ENCODE measurements at regions not wholly inside any gene's neighbourhood (a gene's known extent, or its start where the extent isn't known, plus 50 kb on each side); places are given as distances from the start of the nearest gene placed in this dataset.

- no peak for DNase-seq (ENCODE audit: low read depth)
- H3K4me3 ChIP-seq (ENCODE audit: low read length): no peak overlapping the region
- TF ChIP-seq CTCF (conservative IDR thresholded peaks at IDR 0.05; ENCODE audit: low read depth, low read length): no peak
Measured at GRCh38 chr2:145332210-145332898, 812.4 kb upstream of the ZEB2 start.

- no peak for DNase-seq (ENCODE audit: low read depth)
- no peak overlapping the region for H3K4me3 ChIP-seq (ENCODE audit: low read length)
- no peak for TF ChIP-seq CTCF (conservative IDR thresholded peaks at IDR 0.05; ENCODE audit: low read depth, low read length)
Measured at GRCh38 chr2:145329971-145330370, 810.1 kb upstream of the ZEB2 start.

- no peak for DNase-seq (ENCODE audit: low read depth)
- no peak for TF ChIP-seq CTCF (conservative IDR thresholded peaks at IDR 0.05; ENCODE audit: low read depth, low read length)
- H3K4me3 ChIP-seq (ENCODE audit: low read length): no peak overlapping the region
Measured at GRCh38 chr2:145325485-145325884, 805.6 kb upstream of the ZEB2 start.

GRCh38 chr2:145324748-145325147 is 804.8 kb upstream of the ZEB2 start:
- no peak for DNase-seq (ENCODE audit: low read depth)
- no peak for TF ChIP-seq CTCF (conservative IDR thresholded peaks at IDR 0.05; ENCODE audit: low read depth, low read length)
- no peak overlapping the region for H3K4me3 ChIP-seq (ENCODE audit: low read length)

- no peak overlapping the region for H3K4me3 ChIP-seq (ENCODE audit: low read length)
- no peak for TF ChIP-seq CTCF (conservative IDR thresholded peaks at IDR 0.05; ENCODE audit: low read depth, low read length)
- DNase-seq (ENCODE audit: low read depth): no peak
Measured at GRCh38 chr2:145323512-145323911, 803.6 kb upstream of the ZEB2 start.

GRCh38 chr2:145321344-145321743 is 801.4 kb upstream of the ZEB2 start:
- TF ChIP-seq CTCF (conservative IDR thresholded peaks at IDR 0.05; ENCODE audit: low read depth, low read length): no peak
- DNase-seq (ENCODE audit: low read depth): no peak
- no peak overlapping the region for H3K4me3 ChIP-seq (ENCODE audit: low read length)

- DNase-seq (ENCODE audit: low read depth): no peak
- no peak overlapping the region for H3K4me3 ChIP-seq (ENCODE audit: low read length)
- no peak for TF ChIP-seq CTCF (conservative IDR thresholded peaks at IDR 0.05; ENCODE audit: low read depth, low read length)
Measured at GRCh38 chr2:145316496-145316895, 796.6 kb upstream of the ZEB2 start.
